Activated CD8-positive, alpha-beta memory T cell treated with anti-CD3 and anti-CD28 coated beads, Interleukin-2, amount 50 U/mL, for 48 hours (primary cell): ENCODE measurements at regions not wholly inside any gene's neighbourhood (a gene's known extent, or its start where the extent isn't known, plus 50 kb on each side); places are given as distances from the start of the nearest gene placed in this dataset.

ENCODE experiments used
- DNase-seq: peaks from one replicate; pipeline ENCODE4 v3.0.0-alpha.2; 2020

GRCh38 chr13:40439928-40440327 lies 226.5 kb downstream of the FOXO1 start:
- DNase-seq = no peak

GRCh38 chr13:40440990-40441820 lies 225.2 kb downstream of the FOXO1 start:
- DNase-seq = no peak

DNA sequence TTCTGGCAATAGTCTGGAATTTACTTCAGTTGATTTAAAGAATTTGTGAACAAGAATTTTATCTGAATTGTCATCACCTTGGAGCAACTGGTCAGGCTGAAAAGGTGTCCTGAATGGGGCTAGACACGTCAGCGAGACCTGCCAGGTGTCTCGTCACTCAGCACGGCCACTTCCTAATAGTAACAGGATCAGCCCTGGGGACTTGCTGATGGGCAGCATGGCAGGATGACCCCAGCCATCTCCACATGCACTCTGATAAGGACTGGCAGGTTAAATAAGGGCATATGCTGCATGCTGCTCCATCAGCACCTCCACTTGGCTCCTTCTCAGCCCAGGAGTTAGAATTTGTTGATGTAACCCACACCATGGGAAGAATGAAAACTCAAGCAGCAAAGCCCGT lies 224.2 kb downstream of the FOXO1 start:
- DNase-seq = no peak

- DNase-seq = no peak
Observed at GRCh38 chr13:40442826-40443225, 223.6 kb downstream of the FOXO1 start.

DNA sequence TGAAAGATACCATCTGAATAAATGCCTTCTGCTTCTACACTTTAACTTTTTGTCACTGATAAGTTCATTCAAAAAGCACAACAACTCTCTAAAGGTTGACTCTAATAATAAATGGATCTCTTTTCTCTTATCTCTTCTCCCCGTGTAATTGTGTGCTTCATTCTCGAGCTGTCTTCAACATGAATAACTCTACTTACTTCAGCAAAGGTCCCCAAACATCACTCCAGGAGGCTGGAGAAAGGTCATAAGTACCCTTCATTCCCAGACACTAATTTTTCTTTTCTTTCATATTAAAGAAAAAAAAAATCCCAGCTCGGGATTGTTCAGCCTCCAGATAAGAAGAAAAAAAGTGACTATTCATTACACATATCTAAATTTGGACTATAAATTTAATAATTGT lies 222.2 kb downstream of the FOXO1 start:
- no peak for DNase-seq

DNA sequence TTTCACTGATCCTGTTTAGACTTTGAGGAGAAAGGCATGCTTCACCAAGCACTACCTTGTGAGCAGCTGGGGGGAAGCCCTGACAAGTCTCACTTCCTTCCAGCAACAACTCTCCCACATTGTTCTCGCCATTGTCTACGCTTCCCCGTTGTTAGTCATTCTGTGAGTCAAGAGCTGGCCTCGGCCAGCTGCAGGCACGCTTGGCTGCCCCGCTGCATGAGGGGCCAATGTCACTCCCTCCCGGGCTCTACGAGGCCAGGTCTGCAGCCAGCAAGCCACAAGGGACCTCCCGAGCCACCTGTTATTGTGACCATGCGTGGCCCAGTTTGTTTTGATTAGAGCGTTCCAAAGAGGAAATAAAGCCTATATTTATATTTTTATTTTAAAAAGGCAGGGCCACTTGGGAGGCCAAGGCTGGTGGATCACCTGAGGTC lies 220.9 kb downstream of the FOXO1 start:
- no peak for DNase-seq

- DNase-seq = no peak
Observed at GRCh38 chr13:40446365-40446764, 220.1 kb downstream of the FOXO1 start.

DNA sequence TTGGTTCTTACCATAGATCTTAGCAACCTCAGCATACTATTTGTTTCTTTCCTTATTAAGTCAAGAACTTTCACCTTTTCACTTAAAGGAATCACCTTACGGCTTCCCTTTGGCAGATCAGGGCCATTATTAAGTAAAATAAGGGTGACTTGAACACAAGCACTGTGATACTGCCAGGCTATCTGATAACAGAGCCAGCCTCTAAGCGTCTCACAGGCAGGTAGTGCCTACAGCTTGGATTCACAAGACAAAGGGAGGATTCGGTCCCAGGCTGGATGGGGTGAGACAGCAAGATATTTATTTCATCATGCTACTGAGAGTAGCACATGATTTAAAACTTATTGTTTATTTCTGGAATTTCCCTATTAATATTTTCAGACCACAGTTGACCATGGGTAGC lies 218.6 kb downstream of the FOXO1 start:
- no peak for DNase-seq

- peak; percentile 32 for DNase-seq
Observed at GRCh38 chr13:40452038-40452666, 214.3 kb downstream of the FOXO1 start.

DNA sequence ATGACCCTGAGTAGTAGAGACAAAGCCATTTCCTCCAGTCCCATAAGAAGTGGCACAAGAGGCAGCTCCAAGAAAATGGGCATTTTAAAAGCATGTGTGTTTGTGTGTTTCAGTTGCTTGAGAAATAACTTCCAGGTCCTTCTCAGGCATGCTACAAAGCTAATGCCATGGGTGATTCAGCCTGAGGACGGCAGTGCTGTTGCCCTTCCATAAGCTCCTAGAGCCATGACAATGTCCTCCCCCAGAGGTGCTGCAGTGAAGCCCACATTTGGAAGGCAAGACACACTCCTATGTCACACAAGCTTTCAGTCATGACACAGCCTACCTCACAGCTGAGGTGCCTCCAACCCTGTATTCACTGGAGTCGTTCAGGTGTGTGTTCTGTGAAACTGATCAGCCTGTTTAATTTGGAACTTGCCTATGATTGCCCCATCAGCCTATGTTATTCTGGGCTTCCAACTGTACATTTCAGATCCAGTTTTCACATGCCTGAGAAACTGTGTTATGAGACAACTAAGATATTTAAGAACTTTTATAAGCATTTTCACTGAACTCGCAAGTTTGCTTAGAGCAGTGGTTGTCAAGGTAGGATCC lies 213.6 kb downstream of the FOXO1 start:
- peak; percentile 35 for DNase-seq

DNA sequence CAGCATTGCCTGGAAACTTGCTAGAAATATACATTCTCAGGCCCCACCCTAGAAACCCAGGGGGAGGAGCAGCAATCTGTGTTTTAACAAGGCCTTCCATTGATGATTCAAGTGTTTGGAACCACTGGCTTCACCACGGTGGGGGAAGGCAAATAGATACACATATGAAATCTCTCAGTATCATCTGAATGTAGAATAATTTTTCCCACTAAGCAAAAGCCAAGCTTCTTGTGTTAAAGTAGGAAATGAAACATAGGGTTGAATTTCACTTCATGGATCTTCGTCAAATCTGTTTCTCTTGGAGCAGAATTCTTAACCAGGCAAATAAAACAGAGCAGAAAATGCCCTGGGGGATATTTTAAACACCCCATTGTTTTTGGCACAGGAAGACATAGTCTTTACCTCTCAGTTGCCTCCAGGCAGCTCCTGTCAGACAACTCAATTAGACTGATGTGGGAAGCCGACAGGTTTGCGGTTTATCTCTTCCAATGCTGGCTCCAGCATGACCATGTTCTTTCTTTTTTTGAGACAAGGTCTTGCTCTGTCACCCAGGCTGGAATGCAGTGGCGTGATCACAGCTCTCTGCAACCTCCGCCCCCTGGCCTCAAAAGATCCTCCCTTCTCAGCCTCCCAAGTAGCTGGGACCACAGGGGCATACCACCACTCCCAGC lies 213.0 kb downstream of the FOXO1 start:
- DNase-seq = peak; percentile 28

- peak; percentile 41 for DNase-seq
Observed at GRCh38 chr13:40456397-40456953, 210.0 kb downstream of the FOXO1 start.

GRCh38 chr13:40456979-40457553 lies 209.4 kb downstream of the FOXO1 start:
- DNase-seq = no peak

- DNase-seq = peak; percentile 40
Observed at GRCh38 chr13:40457929-40458719, 208.3 kb downstream of the FOXO1 start.

DNA sequence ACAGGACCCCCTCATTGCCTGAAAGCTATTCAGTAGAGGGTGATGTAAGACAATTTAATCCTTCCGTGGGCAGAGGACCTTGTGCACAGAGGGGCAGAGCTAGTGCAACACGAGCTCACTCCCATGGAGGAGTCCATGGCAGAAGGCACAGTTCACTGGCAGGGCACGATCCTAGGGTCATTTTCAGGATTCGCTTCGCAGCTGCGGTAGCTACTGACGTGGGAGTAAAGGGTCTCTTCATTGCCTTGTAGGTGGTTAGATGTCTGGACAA lies 207.8 kb downstream of the FOXO1 start:
- no peak for DNase-seq

- DNase-seq = peak; percentile 1
Observed at GRCh38 chr13:40460116-40460515, 206.3 kb downstream of the FOXO1 start.

DNA sequence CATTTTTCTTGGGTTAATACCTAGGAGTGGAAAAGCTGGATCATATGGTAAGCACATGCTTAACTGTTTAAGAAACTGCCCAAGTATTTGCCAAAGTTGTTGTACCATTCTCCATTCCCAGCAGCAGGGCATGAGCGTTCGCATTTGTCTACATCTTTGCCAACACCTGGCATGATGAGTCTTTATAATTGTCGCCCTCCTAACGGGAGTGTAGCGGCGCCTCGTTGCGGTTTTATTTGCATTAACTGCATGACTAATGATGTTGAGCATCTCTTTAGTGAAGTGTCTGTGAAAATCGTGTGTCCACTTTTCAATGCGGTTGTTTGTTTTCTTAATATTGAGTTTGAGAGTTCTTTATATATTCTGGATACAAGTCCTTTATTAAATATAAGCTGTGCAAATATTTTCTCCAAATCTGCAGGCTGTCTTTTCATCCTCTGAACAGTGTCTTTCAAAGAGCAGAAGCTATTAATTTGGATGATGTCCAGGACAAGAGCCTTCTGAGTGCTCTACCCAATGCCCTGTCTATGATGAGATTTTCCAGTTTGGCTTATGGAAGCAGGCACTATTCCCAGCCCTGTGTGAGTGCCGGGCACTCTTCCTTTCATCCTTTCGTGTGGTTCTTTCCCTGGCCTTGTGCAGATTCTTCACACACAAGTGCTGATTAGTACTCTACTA lies 202.0 kb downstream of the FOXO1 start:
- DNase-seq = peak; percentile 25

GRCh38 chr13:40465015-40465390 lies 201.4 kb downstream of the FOXO1 start:
- peak; percentile 18 for DNase-seq

DNA sequence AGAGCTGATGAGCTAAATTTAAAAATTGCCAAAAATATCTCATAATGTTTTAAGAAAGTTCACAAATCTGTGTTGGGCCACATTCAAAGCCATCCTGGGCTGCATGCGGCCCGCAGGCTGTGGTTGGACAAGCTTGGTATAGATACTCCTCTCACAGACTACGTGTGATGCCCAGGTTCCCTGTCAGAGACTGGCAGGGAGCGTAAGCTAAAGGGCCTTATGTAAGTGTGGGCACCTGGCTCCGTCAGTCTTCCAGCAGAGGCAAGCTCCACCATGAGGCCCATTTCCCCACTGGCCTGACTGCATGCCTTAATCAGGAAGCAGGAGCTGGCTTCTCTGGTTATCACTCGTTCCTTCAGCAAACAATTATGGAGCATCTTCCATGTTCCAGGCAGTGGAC lies 200.2 kb downstream of the FOXO1 start:
- DNase-seq = peak; percentile 25

- no peak for DNase-seq
Observed at GRCh38 chr13:40468227-40468838, 198.1 kb downstream of the FOXO1 start.
